ENCODE measurements at regions not wholly inside any gene's neighbourhood (a gene's known extent, or its start where the extent isn't known, plus 50 kb on each side); places are given as distances from the start of the nearest gene placed in this dataset.

DNA sequence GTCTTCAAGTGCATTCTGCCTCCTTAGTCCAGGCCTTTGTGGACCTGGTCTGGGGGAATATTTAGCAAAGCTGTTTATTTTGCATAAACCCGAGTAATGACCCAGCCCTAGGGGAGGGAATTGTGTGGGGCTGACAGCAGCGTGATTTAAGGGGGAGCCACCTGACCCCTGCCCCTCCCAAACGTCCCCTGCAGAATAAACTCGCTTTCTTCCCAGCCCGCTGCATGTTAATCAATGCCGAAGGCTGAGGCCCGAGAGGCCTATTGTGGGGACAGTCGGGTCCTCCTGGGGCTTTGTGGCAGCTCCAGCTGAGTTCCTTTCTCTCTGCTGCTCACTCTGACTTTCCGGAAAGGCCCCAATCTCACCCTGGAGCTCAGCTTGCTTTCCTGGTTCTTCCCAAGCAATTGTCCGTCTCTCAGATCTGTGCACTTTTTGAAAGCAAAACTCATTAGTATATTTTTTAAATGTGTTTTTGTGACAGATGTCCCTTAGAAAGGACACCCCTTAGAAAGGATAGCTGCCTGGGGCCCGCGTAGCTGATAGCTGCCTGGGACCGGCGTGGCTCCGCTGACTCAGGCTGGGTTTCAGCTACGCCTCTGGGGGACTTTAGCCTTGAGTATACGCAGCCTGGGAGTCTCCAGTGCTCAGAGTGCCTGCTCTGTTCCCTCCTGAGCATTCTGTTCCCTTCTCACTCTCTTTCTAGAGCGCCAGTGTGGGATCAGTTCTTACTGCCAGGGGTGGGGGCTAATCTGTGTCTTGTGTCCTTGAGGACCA lies 158.3 kb downstream of the GLI2 start:
- TF ChIP-seq, protein P1, sequence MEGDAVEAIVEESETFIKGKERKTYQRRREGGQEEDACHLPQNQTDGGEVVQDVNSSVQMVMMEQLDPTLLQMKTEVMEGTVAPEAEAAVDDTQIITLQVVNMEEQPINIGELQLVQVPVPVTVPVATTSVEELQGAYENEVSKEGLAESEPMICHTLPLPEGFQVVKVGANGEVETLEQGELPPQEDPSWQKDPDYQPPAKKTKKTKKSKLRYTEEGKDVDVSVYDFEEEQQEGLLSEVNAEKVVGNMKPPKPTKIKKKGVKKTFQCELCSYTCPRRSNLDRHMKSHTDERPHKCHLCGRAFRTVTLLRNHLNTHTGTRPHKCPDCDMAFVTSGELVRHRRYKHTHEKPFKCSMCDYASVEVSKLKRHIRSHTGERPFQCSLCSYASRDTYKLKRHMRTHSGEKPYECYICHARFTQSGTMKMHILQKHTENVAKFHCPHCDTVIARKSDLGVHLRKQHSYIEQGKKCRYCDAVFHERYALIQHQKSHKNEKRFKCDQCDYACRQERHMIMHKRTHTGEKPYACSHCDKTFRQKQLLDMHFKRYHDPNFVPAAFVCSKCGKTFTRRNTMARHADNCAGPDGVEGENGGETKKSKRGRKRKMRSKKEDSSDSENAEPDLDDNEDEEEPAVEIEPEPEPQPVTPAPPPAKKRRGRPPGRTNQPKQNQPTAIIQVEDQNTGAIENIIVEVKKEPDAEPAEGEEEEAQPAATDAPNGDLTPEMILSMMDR (IDR thresholded peaks at IDR 0.05) = no peak
- TF ChIP-seq POLR2A (IDR thresholded peaks at IDR 0.05) = no peak
